C4-2B (cell line): ENCODE measurements at regions not wholly inside any gene's neighbourhood (a gene's known extent, or its start where the extent isn't known, plus 50 kb on each side); places are given as distances from the start of the nearest gene placed in this dataset.

Source experiments
- ZFX ChIP-seq: fragments of 450-650 bp; IDR thresholded peaks from 2 replicates; pipeline ENCODE4 v1.6.1; 2017
- TF ChIP-seq, protein P1 (sequence below): fragments of 450-650 bp; conservative IDR thresholded peaks from 2 replicates; pipeline ENCODE4 v1.5.1; 2017; ENCODE audit warnings: mild to moderate bottlenecking

DNA sequence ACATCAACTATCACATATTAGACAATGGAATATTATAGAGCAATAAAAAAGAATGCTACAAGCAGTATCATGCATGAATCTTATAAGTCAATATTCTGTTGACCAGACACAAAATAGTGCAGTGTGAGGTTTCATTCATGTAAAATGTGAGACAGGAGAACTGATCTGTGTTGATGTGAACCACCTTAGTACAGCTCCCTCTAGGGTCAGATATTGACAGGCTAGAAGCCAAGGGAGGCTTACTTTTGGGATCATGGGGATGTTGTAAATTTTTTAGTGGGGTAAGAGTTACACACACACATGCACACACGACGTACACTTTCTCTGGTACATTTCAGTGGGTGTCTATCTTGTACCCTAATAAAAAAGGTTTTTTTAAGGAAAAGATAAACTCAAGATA, 231.6 kb upstream of the FOXK1 start:
- TF ChIP-seq, protein P1, sequence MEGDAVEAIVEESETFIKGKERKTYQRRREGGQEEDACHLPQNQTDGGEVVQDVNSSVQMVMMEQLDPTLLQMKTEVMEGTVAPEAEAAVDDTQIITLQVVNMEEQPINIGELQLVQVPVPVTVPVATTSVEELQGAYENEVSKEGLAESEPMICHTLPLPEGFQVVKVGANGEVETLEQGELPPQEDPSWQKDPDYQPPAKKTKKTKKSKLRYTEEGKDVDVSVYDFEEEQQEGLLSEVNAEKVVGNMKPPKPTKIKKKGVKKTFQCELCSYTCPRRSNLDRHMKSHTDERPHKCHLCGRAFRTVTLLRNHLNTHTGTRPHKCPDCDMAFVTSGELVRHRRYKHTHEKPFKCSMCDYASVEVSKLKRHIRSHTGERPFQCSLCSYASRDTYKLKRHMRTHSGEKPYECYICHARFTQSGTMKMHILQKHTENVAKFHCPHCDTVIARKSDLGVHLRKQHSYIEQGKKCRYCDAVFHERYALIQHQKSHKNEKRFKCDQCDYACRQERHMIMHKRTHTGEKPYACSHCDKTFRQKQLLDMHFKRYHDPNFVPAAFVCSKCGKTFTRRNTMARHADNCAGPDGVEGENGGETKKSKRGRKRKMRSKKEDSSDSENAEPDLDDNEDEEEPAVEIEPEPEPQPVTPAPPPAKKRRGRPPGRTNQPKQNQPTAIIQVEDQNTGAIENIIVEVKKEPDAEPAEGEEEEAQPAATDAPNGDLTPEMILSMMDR: no peak
- TF ChIP-seq ZFX: no peak
